NCI-H2196 treated with DMSO at 0.1 percent for 48 hours (cell line): ENCODE measurements at regions not wholly inside any gene's neighbourhood (a gene's known extent, or its start where the extent isn't known, plus 50 kb on each side); places are given as distances from the start of the nearest gene placed in this dataset.
"Not testable (repeated sequence)": the region's sequence is repeated elsewhere in the genome, so short reads cannot be mapped to it uniquely, and the experiment has no call there.

ENCODE experiments used
- DNase-seq: peaks from one replicate; lab custom pipeline; 2025; ENCODE audit not compliant: unreplicated experiment; lab: John Stamatoyannopoulos, UW

- DNase-seq: no peak
Measured at GRCh38 chr5:124894541-124894940, 148.1 kb upstream of the ZNF608 start.

DNA sequence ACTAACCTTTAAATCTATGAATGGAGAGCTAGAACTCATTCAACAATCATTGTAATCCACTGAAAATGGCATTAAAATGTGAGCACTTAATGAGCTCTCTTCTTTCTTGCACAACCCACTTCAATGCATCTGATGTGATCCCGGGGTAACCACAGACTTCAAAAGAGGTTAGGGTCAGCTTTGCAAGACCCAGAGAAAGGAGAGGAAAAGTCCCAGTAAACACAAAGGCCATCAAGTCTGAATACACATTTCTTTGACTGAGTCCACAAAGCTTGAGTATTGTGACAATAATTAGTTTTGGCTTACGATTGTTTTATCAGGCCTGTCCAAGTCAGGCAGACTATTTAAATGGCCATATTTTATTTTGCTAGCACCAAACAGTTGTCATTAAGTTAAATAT is 148.8 kb upstream of the ZNF608 start:
- no peak for DNase-seq

DNA sequence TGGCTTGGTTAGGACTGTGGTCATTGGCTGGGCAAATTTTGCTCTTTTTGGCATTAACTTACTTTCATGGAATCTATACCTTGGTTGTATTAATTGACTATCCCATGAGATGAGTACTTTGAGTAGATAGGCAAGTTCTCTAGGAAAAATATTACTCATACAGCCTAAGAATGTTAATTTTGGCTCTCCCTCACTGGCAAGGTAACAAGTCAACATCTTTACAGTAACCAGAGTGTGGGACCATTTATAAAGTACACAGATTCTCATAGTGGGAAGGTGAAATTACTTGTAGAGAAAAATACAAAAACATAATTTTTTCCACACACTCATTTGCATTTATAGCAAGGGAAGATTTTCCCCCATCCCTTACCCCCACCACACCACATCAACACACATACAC is 154.6 kb upstream of the ZNF608 start:
- no peak for DNase-seq

DNA sequence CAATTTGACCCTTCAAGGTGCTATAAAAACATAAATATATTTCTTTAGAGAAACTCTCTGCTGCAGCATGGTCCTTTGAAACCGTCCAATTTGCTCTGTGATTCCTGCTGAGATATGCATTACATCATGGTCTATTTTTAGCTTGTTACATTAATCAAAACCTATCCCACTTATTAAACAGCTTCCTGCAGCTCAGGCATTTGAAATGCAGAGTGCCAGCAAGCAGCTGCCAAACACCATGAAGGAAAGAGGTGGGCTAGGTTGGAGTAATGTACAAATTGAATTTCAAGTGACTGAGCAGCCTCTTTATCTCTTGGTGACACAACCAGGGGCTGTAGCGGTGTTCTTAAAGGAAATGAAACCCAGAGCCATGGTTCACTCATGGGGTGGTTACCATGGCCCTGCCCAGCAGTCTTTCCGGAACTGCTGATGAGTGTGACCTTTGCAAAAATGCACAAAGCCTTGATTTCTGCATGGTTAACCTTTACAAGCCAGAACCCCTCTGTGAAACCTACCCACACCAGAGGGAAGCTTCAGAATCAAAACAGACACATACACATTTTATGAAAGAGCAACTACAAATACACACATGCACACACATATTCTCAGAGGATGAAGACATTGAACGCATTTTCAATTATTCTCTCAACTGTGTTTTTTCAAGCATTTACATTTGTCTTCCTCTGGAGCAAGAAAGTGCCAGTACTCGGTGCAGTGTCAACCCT is 155.8 kb upstream of the ZNF608 start:
- DNase-seq: peak; percentile 42

DNA sequence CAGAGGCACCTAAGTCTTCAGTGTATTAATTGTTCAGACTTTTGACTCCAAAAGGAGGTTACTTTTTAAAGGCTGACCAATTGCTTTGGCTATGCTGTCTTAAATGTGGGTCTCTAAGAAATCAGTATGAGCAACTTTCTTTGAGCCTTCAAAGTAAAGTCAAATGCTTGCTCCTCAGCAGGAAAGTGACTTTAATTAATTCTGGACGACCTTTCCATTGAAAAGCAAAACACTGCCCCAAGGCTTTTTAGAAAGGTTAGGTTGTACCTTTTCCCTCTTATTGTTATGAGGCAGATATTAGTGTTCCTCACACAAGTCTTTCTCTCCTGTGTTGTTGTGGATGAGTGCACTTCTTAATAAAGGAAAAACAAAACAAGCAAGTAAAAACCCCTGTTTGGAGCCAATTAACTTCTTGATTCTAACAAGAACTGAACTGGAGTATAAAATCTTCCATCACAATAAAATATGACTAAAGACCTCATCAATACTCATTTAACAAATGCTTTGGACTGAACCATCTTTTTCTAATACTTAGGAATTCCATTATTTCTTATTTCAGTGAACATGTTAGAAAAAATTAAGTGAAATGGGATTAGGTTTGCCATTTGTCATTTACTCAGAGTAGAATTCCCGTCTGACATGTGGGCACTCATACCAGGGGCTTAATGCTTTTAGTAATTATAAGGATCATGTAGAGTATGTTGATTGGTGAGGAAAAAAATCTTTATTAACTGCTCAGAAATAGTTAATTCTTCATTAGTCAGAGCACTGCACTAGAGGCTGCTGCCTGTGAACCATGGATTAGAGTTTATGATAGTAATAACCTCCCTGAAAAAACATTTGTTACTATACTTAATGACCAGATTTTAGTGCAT is 159.1 kb upstream of the ZNF608 start:
- DNase-seq: no peak

GRCh38 chr5:124906339-124907097 is 160.1 kb upstream of the ZNF608 start:
- peak; percentile 85 for DNase-seq

GRCh38 chr5:124907098-124907644 is 160.7 kb upstream of the ZNF608 start:
- no peak for DNase-seq

GRCh38 chr5:124908581-124909451 is 162.4 kb upstream of the ZNF608 start:
- DNase-seq: peak; percentile 82

DNA sequence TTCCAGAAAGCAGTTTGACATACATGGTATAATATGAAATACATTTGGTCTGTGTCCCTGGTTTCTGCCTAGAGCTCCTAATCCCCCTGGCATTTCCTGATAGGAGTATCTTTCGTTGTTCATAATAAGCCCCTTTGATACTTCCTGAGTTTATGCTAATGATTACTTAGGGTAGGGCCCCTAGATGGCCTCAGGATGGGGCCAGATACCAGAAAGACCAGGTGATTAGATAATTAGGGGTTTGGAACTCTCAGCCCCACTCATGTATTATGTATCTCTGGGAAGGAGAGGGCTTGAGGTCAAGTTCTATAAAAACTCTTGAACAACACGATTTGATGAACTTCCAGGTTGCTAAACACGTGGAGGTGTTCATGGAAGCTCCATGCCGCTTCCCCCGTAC is 163.3 kb upstream of the ZNF608 start:
- DNase-seq: no peak

- DNase-seq: no peak
Measured at GRCh38 chr5:124910354-124911016, 164.0 kb upstream of the ZNF608 start.

GRCh38 chr5:124912638-124913328 is 166.3 kb upstream of the ZNF608 start:
- DNase-seq: no peak

DNA sequence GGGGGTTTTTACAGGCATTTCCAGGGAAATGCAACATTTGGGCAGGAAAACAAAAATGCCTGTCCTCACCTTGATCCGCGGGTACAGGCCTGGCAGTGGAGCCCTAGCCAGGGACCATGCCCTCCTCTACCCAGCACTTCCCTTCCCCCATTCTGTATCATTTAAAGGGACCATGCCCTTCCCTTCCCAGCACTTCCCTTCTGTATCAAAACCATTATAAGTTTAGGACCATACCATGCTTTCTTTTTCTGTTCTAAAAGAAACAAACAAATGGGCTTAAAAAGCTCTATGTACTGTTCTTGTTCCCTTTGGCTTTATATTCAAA is 166.9 kb upstream of the ZNF608 start:
- no peak for DNase-seq

DNA sequence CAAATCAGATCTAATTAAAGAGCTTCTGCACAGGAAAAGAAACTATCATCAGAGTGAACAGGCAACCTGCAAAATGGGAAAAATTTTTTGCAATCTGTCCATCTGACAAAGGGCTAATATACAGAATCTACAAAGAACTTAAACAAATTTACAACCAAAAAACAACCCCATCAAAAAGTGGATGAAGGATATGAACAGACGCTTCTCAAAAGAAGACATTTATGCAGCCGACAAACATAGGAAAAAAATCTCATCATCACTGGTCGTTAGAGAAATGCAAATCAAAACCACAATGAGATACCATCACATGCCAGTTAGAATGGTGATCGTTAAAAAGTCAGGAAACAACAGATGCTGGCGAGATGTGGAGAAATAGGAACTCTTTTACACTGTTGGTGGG is 169.9 kb upstream of the ZNF608 start:
- not testable (repeated sequence) for DNase-seq

DNA sequence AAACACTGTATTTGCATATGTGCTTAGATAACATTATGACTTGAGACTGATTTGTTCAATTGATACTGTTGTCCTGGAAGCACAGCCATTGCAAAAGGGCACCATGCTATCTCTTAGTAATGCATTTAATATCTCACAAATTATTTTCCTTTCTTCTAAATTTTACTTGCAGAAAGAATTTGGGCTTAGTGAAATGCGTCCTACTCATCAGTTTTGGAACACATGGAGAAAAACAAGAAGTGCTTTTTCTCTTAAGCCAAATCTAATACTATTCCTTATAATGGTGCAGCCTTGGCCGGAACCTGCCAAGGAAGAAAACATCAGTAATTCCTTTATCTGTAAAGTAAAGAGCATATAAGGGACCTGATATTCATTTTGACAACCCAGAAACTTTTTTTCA is 172.2 kb upstream of the ZNF608 start:
- DNase-seq: no peak

DNA sequence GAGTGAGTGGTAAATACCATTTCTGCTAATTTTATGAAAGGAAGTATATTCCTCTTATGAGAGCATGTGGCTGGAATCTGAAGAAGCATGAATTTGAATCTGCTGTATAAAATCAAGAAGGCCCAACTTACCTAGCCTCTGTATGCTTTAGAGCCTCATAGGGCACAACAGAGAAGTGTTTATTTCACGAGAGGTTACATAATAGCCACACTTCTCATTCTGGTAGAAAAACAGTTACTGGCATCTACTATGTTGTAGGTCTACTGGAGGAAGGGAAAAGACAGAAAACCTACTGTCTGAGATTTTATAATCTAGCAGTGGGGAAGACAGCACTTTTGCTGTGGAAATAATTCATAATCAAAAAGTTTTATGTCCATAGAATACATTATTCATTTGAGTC is 172.6 kb upstream of the ZNF608 start:
- DNase-seq: no peak

DNA sequence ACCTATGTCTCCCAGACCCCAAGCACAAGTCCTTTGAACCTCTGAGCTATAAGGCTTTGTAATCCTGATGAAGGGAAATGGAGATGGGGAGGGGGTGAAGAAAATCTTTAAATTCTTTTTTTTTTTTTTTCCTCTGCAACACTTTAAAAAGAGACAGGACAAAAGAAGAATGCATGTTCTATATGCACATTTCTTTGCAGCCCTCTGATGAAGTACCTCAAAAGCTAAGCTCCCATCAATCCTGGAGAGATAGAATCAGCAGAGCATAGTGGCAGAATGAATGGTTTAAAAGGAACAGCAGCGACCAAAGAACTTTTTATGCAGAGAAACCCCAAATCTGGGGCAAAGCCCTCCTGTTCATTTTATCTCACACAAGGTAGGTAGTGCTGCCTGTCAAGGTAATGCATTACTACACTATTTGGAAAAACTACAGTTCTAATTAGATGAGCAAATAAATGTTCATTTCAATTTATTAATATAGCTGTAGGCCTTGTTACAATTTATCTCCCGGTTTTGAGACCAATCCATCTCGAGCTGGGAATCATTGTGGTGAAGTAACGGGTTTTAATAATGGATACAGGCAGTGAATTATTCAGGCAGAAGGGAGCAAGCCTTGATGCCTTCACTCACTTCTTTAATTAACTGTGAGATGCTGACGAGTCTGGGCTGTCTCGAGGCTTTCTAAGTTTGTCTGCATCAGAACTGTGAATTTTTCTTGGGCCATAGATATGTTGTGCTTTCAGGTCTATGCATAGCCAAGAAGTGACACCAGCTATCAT is 173.5 kb upstream of the ZNF608 start:
- DNase-seq: no peak

GRCh38 chr5:124920909-124921666 is 174.6 kb upstream of the ZNF608 start:
- no peak for DNase-seq

DNA sequence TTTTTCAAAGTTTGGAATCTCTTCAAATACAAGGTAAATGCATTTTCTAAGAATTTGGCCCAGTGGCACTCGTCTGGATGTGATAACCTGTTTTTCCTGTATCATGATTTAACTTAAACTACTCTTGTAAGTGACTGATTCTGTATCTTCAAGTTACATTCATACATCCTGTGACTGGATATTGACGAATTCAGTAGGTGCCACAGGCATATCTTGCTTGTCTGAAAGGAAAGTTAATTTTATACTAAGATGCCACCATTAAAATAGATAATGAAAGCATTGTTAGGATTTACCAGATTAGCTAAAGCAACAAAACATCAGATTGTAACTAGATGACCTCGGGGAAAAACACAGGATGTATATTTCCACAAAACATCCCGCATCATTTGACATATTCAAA is 175.3 kb upstream of the ZNF608 start:
- no peak for DNase-seq
